ENCODE measurements at regions not wholly inside any gene's neighbourhood (a gene's known extent, or its start where the extent isn't known, plus 50 kb on each side); places are given as distances from the start of the nearest gene placed in this dataset.

GRCh38 chr10:131446171-131446570 lies 134.7 kb upstream of the TCERG1L start:
- DNase-seq: no peak

GRCh38 chr10:131448171-131448570 lies 136.7 kb upstream of the TCERG1L start:
- no peak for DNase-seq

GRCh38 chr10:131448883-131449282 lies 137.4 kb upstream of the TCERG1L start:
- DNase-seq: no peak

GRCh38 chr10:131450216-131450765 lies 138.8 kb upstream of the TCERG1L start:
- no peak for DNase-seq

- no peak for DNase-seq
Observed at GRCh38 chr10:131451407-131452015, 140.0 kb upstream of the TCERG1L start.

- no peak for DNase-seq
Observed at GRCh38 chr10:131452926-131453720, 141.6 kb upstream of the TCERG1L start.

- DNase-seq: peak; percentile 38
Observed at GRCh38 chr10:131453721-131454634, 142.5 kb upstream of the TCERG1L start.

- no peak for DNase-seq
Observed at GRCh38 chr10:131456411-131456810, 144.9 kb upstream of the TCERG1L start.

- DNase-seq: no peak
Observed at GRCh38 chr10:131461093-131461492, 149.6 kb upstream of the TCERG1L start.

GRCh38 chr10:131464789-131465188 lies 153.3 kb upstream of the TCERG1L start:
- no peak for DNase-seq

- no peak for DNase-seq
Observed at GRCh38 chr10:131469551-131469950, 158.0 kb upstream of the TCERG1L start.

- no peak for DNase-seq
Observed at GRCh38 chr10:131473645-131474044, 162.1 kb upstream of the TCERG1L start.

- no peak for DNase-seq
Observed at GRCh38 chr10:131474416-131474815, 162.9 kb upstream of the TCERG1L start.

GRCh38 chr10:131475043-131475442 lies 163.5 kb upstream of the TCERG1L start:
- DNase-seq: no peak

- no peak for DNase-seq
Observed at GRCh38 chr10:131475803-131476202, 164.3 kb upstream of the TCERG1L start.

GRCh38 chr10:131477457-131478121 lies 166.1 kb upstream of the TCERG1L start:
- DNase-seq: no peak

GRCh38 chr10:131478377-131478989 lies 167.0 kb upstream of the TCERG1L start:
- DNase-seq: no peak

- DNase-seq: no peak
Observed at GRCh38 chr10:131480066-131480465, 168.5 kb upstream of the TCERG1L start.

- no peak for DNase-seq
Observed at GRCh38 chr10:131480861-131481260, 169.3 kb upstream of the TCERG1L start.

- DNase-seq: no peak
Observed at GRCh38 chr10:131485732-131486131, 174.2 kb upstream of the TCERG1L start.

GRCh38 chr10:131487822-131488221 lies 176.3 kb upstream of the TCERG1L start:
- DNase-seq: no peak

GRCh38 chr10:131490991-131491594 lies 179.6 kb upstream of the TCERG1L start:
- no peak for DNase-seq
